GM08714 (cell line): ENCODE measurements at regions not wholly inside any gene's neighbourhood (a gene's known extent, or its start where the extent isn't known, plus 50 kb on each side); places are given as distances from the start of the nearest gene placed in this dataset.

Experiments used
- H3K4me3 ChIP-seq: fragments of 200-500 bp; sonication (Bioruptor generic); 2 replicates; pipeline ENCODE4 v1.5.1; 2014; ENCODE audit warnings: mild to moderate bottlenecking, low read length, inconsistent platforms
- ZNF274 ChIP-seq: IDR thresholded peaks from 2 replicates; pipeline ENCODE4 v1.6.1; 2012; ENCODE audit warnings: mild to moderate bottlenecking, low read depth, low read length

GRCh38 chr5:56595566-56595965 lies 219.8 kb upstream of the MAP3K1 start:
- H3K4me3 ChIP-seq: no peak overlapping the region
- TF ChIP-seq ZNF274: no peak

- no peak overlapping the region for H3K4me3 ChIP-seq
- TF ChIP-seq ZNF274: no peak
These were observed 220.6 kb upstream of the MAP3K1 start for GRCh38 chr5:56594792-56595191.

- no peak overlapping the region for H3K4me3 ChIP-seq
- TF ChIP-seq ZNF274: no peak
These were observed 224.3 kb upstream of the MAP3K1 start for GRCh38 chr5:56591081-56591480.

- H3K4me3 ChIP-seq: no peak overlapping the region; the same call in 1 of the 2 replicates
- TF ChIP-seq ZNF274: no peak
These were observed 225.9 kb upstream of the MAP3K1 start for GRCh38 chr5:56589481-56589860.

- no peak for TF ChIP-seq ZNF274
- H3K4me3 ChIP-seq: no peak overlapping the region; the same call in 1 of the 2 replicates
These were observed 226.5 kb upstream of the MAP3K1 start for GRCh38 chr5:56588636-56589480.

- TF ChIP-seq ZNF274: no peak
- H3K4me3 ChIP-seq: no peak overlapping the region
These were observed 227.2 kb upstream of the MAP3K1 start for GRCh38 chr5:56588131-56588487.

GRCh38 chr5:56587381-56588130 lies 227.8 kb upstream of the MAP3K1 start:
- H3K4me3 ChIP-seq: no peak overlapping the region
- TF ChIP-seq ZNF274: no peak

GRCh38 chr5:56585999-56586691 lies 229.2 kb upstream of the MAP3K1 start:
- no peak for TF ChIP-seq ZNF274

GRCh38 chr5:56585461-56585860 lies 229.9 kb upstream of the MAP3K1 start:
- H3K4me3 ChIP-seq: no peak overlapping the region
- TF ChIP-seq ZNF274: no peak

More at GRCh38 chr5:56585999-56586691, 229.2 kb upstream of the MAP3K1 start:
- H3K4me3 ChIP-seq: no peak overlapping the region

- TF ChIP-seq ZNF274: no peak
These were observed 233.9 kb upstream of the MAP3K1 start for GRCh38 chr5:56581426-56581825.

GRCh38 chr5:56580864-56581263 lies 234.5 kb upstream of the MAP3K1 start:
- no peak overlapping the region for H3K4me3 ChIP-seq
- TF ChIP-seq ZNF274: no peak

More at GRCh38 chr5:56581426-56581825, 233.9 kb upstream of the MAP3K1 start:
- H3K4me3 ChIP-seq: no peak overlapping the region

- no peak overlapping the region for H3K4me3 ChIP-seq
- no peak for TF ChIP-seq ZNF274
These were observed 239.5 kb upstream of the MAP3K1 start for GRCh38 chr5:56575821-56576220.

GRCh38 chr5:56574778-56575177 lies 240.6 kb upstream of the MAP3K1 start:
- no peak for TF ChIP-seq ZNF274
- no peak overlapping the region for H3K4me3 ChIP-seq

- no peak overlapping the region for H3K4me3 ChIP-seq
- TF ChIP-seq ZNF274: no peak
These were observed 245.8 kb upstream of the MAP3K1 start for GRCh38 chr5:56569566-56569965.
